ENCODE measurements at regions not wholly inside any gene's neighbourhood (a gene's known extent, or its start where the extent isn't known, plus 50 kb on each side); places are given as distances from the start of the nearest gene placed in this dataset.
"Not testable (repeated sequence)": the region's sequence is repeated elsewhere in the genome, so short reads cannot be mapped to it uniquely, and the experiment has no call there.

GRCh38 chr4:132097041-132097440 is 1052.1 kb upstream of the PCDH10 start:
- TF ChIP-seq CTCF (IDR thresholded peaks at IDR 0.05; ENCODE audit: insufficient read depth, missing control alignments): no peak
- FAIRE-seq (no peak), DNase-seq (ENCODE audit: insufficient read length, low spot score) (no peak)

GRCh38 chr4:132101526-132101925 is 1047.6 kb upstream of the PCDH10 start:
- TF ChIP-seq CTCF (IDR thresholded peaks at IDR 0.05; ENCODE audit: insufficient read depth, missing control alignments): no peak
- DNase-seq (ENCODE audit: insufficient read length, low spot score): no peak
- FAIRE-seq: no peak

- no peak for DNase-seq (ENCODE audit: insufficient read length, low spot score)
- no peak for TF ChIP-seq CTCF (IDR thresholded peaks at IDR 0.05; ENCODE audit: insufficient read depth, missing control alignments)
- no peak for FAIRE-seq
Measured at GRCh38 chr4:132108784-132109183, 1040.3 kb upstream of the PCDH10 start.

GRCh38 chr4:132114885-132115284 is 1034.2 kb upstream of the PCDH10 start:
- FAIRE-seq: no peak
- DNase-seq (ENCODE audit: insufficient read length, low spot score): no peak

GRCh38 chr4:132122741-132123140 is 1026.4 kb upstream of the PCDH10 start:
- not testable (repeated sequence) for DNase-seq (ENCODE audit: insufficient read length, low spot score); FAIRE-seq

More at GRCh38 chr4:132114885-132115284, 1034.2 kb upstream of the PCDH10 start:
- no peak for TF ChIP-seq CTCF (IDR thresholded peaks at IDR 0.05; ENCODE audit: insufficient read depth, missing control alignments)

GRCh38 chr4:132123870-132124623 is 1025.0 kb upstream of the PCDH10 start:
- TF ChIP-seq CTCF (IDR thresholded peaks at IDR 0.05; ENCODE audit: insufficient read depth, missing control alignments): no peak
- no peak for DNase-seq (ENCODE audit: insufficient read length, low spot score)
- no peak for FAIRE-seq

GRCh38 chr4:132124624-132124974 is 1024.5 kb upstream of the PCDH10 start:
- TF ChIP-seq CTCF (IDR thresholded peaks at IDR 0.05; ENCODE audit: insufficient read depth, missing control alignments): no peak
- DNase-seq (ENCODE audit: insufficient read length, low spot score): no peak
- FAIRE-seq: no peak
